ENCODE measurements at regions not wholly inside any gene's neighbourhood (a gene's known extent, or its start where the extent isn't known, plus 50 kb on each side); places are given as distances from the start of the nearest gene placed in this dataset.

DNA sequence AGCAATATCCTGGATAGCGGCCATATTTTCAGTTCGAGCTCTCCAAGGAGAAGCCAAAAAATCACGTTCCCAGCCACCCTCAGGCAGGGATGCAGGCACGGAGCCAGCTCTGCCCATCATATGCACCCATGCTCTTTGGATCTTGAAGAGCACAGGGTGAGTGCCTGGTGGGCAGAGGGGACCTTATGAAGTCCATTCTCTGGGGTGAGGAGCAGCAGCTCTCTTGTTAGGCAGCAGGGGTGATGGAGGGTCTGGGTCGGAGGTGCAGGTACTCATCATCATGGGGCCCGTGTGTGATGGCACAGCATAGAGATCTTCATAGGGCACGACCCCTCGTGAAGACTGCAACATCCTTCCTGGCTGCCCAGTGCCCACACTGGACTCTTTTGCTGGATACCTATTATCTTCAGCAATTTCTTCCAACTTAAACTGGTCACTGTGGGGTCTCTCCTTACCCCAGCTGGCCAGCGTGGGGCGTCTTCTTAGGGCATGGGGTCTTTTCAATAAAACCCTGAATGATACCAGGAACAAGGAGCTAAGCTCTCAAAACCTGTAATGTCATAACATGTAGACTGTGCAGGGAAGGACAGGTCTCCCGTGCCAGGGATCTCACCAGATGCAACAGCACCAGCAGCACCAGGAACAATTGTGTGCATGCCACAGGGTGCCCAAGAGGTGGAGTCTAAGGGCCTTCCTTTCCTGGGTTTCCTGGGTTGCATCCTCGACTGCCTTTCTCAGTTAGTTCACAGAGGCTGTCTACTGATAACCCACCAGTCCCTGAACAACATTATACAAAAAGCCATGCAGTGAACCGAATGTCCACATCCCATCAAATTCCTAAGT lies 165.0 kb downstream of the TENT4A start:
- H3K4me1 ChIP-seq: no peaks in the 10 kb centered on the region
- no peaks in the 10 kb centered on the region for H3K27me3 ChIP-seq
- H3K4me3 ChIP-seq: no peak overlapping the region
- no peaks in the 10 kb centered on the region for H3K36me3 ChIP-seq (ENCODE audit: low read depth, missing control alignments)
- H3K9me3 ChIP-seq: no peaks in the 10 kb centered on the region
- no peak for DNase-seq
- intact Hi-C loops (cut with DNase I; ENCODE audit: low total_unique reads): no loop called here
- WGBS, 2 donors: 74 to 85% methylated on average over 11 to 13 of the region's 13 CpGs
- no peak overlapping the region for H3K27ac ChIP-seq
- no peak for TF ChIP-seq POLR2A (IDR thresholded peaks at IDR 0.05)
- TF ChIP-seq, protein P1, sequence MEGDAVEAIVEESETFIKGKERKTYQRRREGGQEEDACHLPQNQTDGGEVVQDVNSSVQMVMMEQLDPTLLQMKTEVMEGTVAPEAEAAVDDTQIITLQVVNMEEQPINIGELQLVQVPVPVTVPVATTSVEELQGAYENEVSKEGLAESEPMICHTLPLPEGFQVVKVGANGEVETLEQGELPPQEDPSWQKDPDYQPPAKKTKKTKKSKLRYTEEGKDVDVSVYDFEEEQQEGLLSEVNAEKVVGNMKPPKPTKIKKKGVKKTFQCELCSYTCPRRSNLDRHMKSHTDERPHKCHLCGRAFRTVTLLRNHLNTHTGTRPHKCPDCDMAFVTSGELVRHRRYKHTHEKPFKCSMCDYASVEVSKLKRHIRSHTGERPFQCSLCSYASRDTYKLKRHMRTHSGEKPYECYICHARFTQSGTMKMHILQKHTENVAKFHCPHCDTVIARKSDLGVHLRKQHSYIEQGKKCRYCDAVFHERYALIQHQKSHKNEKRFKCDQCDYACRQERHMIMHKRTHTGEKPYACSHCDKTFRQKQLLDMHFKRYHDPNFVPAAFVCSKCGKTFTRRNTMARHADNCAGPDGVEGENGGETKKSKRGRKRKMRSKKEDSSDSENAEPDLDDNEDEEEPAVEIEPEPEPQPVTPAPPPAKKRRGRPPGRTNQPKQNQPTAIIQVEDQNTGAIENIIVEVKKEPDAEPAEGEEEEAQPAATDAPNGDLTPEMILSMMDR (IDR thresholded peaks at IDR 0.05): no peak

DNA sequence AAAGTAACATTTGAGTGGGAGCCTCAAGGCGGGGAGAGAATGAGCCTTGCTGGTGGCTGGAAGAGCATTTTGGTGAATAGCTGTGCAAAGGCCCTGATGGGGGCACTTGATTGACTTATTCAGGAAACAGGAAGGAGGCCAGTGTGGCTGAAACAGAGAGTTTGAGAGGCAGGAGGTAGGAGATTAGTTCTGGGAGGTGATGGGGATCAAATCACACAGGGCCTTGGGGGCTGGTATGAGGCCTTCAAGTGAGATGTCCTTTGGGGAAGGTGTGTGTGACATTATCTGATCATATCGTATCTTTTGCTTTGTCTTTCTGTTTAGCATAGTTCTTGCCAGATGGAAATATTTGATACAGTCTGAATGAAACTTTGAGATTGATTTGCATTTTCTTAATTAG lies 172.3 kb downstream of the TENT4A start:
- 86 to 88% methylated on average over 2 of the region's 2 CpGs for WGBS, 2 donors
- no peaks in the 10 kb centered on the region for H3K9me3 ChIP-seq

DNA sequence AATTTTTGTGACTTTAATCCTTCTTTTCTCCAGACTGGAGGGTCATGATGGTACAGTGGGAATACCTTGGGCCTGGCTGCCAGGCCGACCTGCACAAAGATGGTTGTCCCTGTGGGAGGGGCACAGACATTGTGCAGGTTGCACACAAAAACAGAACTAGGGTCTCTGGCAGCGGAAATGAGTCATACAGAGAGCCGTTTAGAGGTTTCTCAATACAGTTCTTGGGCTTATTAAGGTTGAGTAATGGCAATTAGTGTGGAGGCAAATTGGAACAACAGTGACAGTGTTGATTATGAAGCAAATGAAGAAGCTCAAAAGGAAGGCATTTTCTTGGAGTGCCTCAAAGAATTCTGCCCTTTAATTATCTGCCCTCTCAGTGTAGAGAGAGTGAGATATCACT lies 173.6 kb downstream of the TENT4A start:
- 84 to 87% methylated on average over 3 of the region's 3 CpGs for WGBS, 2 donors
- no peaks in the 10 kb centered on the region for H3K4me1 ChIP-seq
- H3K4me3 ChIP-seq: no peak overlapping the region
- intact Hi-C loops (cut with DNase I; ENCODE audit: low total_unique reads): no loop called here
- TF ChIP-seq POLR2A (IDR thresholded peaks at IDR 0.05): no peak
- TF ChIP-seq, protein P1 (IDR thresholded peaks at IDR 0.05): no peak
- no peaks in the 10 kb centered on the region for H3K36me3 ChIP-seq (ENCODE audit: low read depth, missing control alignments)
- H3K27ac ChIP-seq: no peak overlapping the region
- no peaks in the 10 kb centered on the region for H3K27me3 ChIP-seq
- DNase-seq: no peak
- no peaks in the 10 kb centered on the region for H3K9me3 ChIP-seq

More for the DNA sequence above, 172.3 kb downstream of the TENT4A start:
- TF ChIP-seq, protein P1 (IDR thresholded peaks at IDR 0.05): no peak
- TF ChIP-seq POLR2A (IDR thresholded peaks at IDR 0.05): no peak
- H3K4me1 ChIP-seq: no peaks in the 10 kb centered on the region
- H3K27ac ChIP-seq: no peak overlapping the region
- intact Hi-C loops (cut with DNase I; ENCODE audit: low total_unique reads): no loop called here
- DNase-seq: no peak
- no peaks in the 10 kb centered on the region for H3K36me3 ChIP-seq (ENCODE audit: low read depth, missing control alignments)
- no peaks in the 10 kb centered on the region for H3K27me3 ChIP-seq
- no peak overlapping the region for H3K4me3 ChIP-seq

DNA sequence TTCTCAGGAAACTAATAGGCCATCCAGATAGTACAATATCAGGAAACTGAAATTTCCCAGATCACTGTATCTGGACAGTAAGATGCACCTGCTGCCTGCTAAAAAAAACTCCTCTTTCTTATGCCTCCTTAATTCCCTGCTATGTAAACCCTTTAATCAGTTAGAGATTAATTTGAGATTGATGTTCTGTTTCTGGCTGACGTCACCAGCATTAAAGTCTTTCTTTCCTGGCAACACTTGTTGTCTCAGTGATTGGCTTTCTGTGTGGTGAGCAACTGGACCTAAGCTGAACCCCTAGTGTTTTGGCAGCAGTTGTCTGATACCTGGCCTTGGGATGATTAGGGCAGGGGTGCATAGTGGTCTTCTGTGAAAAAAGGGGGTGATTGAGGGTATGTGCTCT lies 175.8 kb downstream of the TENT4A start:
- H3K9me3 ChIP-seq: no peaks in the 10 kb centered on the region
- no peak overlapping the region for H3K27ac ChIP-seq
- intact Hi-C loops (cut with DNase I; ENCODE audit: low total_unique reads): no loop called here
- WGBS, 2 donors: 85 to 92% methylated on average over 1 of the region's 1 CpG
- H3K4me1 ChIP-seq: no peaks in the 10 kb centered on the region
- H3K4me3 ChIP-seq: no peak overlapping the region
- H3K36me3 ChIP-seq (ENCODE audit: low read depth, missing control alignments): no peaks in the 10 kb centered on the region
- no peak for DNase-seq
- TF ChIP-seq POLR2A (IDR thresholded peaks at IDR 0.05): no peak
- TF ChIP-seq, protein P1 (IDR thresholded peaks at IDR 0.05): no peak
- no peaks in the 10 kb centered on the region for H3K27me3 ChIP-seq

DNA sequence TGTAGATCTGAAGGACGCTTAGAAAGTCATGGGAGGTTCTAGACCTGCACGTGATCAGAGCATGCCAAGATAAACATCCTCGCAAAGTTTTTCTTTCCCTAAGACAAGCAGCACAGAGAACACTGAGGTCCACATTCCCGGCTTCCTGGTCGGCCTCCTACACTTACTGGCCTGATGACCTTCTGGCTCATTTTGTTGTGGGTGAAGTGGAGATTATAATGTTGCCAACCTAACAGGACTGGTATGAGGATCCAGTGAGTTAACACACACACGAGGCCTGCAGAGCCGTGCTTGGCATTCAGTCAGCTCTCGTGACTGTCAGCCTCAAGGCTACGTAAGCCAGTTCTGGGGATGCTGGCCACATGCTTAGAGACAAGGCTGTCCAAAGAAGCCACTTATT lies 186.0 kb downstream of the TENT4A start:
- Histone ChIP-seq H3K27me3 (no peaks in the 10 kb centered on the region), H3K4me1 (no peaks in the 10 kb centered on the region), H3K36me3 (ENCODE audit: low read depth, missing control alignments) (no peaks in the 10 kb centered on the region), H3K27ac (peak overlapping the region; percentile 2 to 62), H3K9me3 (no peaks in the 10 kb centered on the region), H3K4me3 (no peak overlapping the region)
- 29 to 32% methylated on average over 9 of the region's 9 CpGs for WGBS, 2 donors
- intact Hi-C loops (cut with DNase I; ENCODE audit: low total_unique reads): no loop called here
- DNase-seq: peak; percentile 90
- no peak for TF ChIP-seq POLR2A (IDR thresholded peaks at IDR 0.05)
- TF ChIP-seq, protein P1 (IDR thresholded peaks at IDR 0.05): no peak
